NT2/D1 (cell line): ENCODE measurements at regions not wholly inside any gene's neighbourhood (a gene's known extent, or its start where the extent isn't known, plus 50 kb on each side); places are given as distances from the start of the nearest gene placed in this dataset.

Experiments
- SUZ12 ChIP-seq: IDR thresholded peaks from 2 replicates; pipeline ENCODE4 v1.6.1; 2011; ENCODE audit not compliant: insufficient read length, insufficient read depth; ENCODE audit errors: extremely low read depth
- YY1 ChIP-seq: IDR thresholded peaks from 2 replicates; pipeline ENCODE4 v1.6.1; 2011; ENCODE audit not compliant: insufficient read length, insufficient read depth
- ZNF274 ChIP-seq: IDR thresholded peaks from 2 replicates; pipeline ENCODE4 v1.6.1; 2011; ENCODE audit warnings: mild to moderate bottlenecking, low read depth, low read length

DNA sequence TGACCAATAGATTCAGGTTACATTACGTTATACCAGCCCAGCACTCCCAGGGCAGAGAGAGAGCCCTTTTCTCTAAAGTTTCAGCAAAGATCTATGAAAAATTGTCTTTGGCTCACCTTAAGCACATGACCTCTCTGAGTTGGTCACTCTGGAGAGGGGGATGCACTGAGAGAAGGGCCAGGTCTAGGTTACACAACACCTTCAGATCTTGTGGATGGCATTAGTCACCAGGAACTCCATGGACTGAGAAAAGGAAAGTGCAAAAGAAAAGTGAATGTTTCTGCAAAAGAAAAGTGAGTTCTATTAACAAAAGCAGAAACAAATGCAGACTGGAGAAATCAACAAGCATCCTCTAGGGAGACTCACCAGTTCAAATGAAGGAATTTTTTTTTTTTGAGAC, 253.3 kb upstream of the SALL1 start:
- no peak for TF ChIP-seq SUZ12
- TF ChIP-seq ZNF274, result no peak
- no peak for TF ChIP-seq YY1
